GM12892 (cell line): ENCODE measurements at regions not wholly inside any gene's neighbourhood (a gene's known extent, or its start where the extent isn't known, plus 50 kb on each side); places are given as distances from the start of the nearest gene placed in this dataset.
"Not testable (repeated sequence)": the region's sequence is repeated elsewhere in the genome, so short reads cannot be mapped to it uniquely, and the experiment has no call there.

Experiments
- DNase-seq: peaks from one replicate; pipeline ENCODE4 v3.0.0; 2011; ENCODE audit not compliant: insufficient read length
- FAIRE-seq: peaks from 2 replicates; lab custom pipeline; 2011; peaks lifted over from hg19 to GRCh38; lab: Jason Lieb, UNC
- POLR2A ChIP-seq: IDR thresholded peaks from 2 replicates; pipeline ENCODE4 v1.6.1; 2011; ENCODE audit warnings: low read depth, low read length, control low read depth
- POLR2AphosphoS5 ChIP-seq: IDR thresholded peaks from 2 replicates; pipeline ENCODE4 v1.6.1; 2011; ENCODE audit warnings: low read depth, low read length, control low read depth
- TAF1 ChIP-seq: IDR thresholded peaks from 2 replicates; pipeline ENCODE4 v1.6.1; 2011; ENCODE audit warnings: low read depth, mild to moderate bottlenecking, control low read depth, low read length, borderline replicate concordance

DNA sequence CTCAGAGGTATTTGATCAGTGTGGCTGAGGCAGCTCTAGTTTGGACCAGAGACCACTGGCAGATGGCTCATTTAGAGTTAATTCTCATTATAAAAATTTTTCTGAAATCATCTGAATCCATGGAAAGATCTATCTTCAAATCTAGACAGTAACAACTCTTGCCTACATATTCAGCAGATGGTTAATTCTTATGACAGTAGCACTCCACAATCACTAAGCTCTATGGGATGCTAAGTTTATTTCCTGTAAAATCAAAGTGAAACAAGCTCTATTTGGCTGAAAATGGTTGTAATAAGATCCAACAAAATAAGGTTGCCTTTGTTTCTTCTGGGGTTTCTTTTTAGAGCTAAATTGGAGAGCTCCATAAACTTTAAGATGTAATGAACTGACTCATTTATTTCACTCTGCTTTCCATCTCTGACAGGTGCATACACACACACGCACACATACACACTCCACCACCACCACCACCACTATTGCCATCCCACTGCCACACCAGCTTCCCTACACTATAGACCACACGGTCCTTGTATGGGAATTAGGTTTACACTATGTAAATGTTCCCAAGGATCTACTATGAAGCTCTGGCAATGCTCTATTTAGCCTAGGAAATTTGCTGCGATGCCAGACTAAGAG lies 293.1 kb downstream of the RPAP3 start:
- TF ChIP-seq TAF1 (no peak), POLR2AphosphoS5 (no peak), POLR2A (no peak)
- FAIRE-seq (no peak), DNase-seq (no peak)

DNA sequence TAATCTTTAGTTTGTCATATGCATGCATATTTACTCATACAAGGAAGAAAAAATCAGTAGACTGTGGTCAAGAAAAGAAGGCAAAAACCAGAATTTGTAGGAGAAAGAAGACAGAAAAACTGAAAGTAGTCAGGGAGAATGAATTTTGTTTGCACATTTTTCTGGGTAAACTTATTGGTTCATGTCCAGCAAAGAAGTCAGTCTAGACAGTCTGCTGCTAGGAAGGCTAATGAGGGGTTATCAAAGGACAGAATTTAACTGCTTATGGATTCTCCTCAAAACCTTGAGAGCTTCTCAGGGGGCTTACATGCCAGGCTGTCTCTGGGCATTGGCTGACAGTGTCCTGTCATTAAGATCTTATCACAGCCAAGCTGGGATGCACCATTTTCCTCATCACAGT lies 293.9 kb downstream of the RPAP3 start:
- TF ChIP-seq POLR2A (no peak), POLR2AphosphoS5 (no peak), TAF1 (no peak)
- FAIRE-seq, result no peak
- no peak for DNase-seq

DNA sequence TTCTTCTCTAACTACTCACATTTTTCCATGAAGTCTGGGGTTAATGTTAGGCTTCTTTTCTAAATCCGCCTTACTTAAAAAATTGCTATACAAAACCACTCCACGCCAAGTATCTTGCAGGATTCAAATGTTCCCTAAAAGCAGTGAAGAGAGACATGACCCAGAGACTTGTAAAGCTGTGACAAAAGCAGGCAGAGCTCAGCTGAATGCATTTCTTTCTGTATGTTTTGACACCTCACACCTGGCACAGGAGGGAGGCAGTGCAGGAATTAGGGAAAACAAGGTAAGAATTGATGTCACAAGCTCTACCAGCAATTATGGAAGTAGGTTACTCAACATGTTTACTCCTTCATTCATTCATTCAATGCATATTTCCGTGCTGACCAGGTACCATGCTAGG lies 295.0 kb downstream of the RPAP3 start:
- no peak for TF ChIP-seq POLR2A
- TF ChIP-seq TAF1, result no peak
- no peak for TF ChIP-seq POLR2AphosphoS5
- DNase-seq (no peak), FAIRE-seq (no peak)

DNA sequence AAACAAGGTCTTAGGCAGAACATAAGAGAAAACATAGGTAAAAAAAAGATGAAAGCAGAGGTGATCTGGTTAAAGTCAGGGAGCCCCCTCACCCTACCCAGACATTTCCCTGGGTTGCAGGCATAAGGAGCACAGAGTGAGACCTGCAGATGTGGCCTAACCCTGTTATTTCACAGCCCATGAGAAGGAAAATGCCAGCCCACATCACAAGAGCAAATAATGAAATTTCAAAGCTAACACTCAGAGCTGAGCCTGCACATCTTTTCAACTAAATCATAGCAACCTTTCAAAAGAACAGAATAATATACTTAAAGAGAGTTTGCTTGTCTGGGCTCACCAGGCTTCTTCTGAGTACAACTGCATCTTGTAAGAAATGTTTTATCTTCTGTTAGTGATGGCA lies 295.4 kb downstream of the RPAP3 start:
- FAIRE-seq (no peak), DNase-seq (no peak)
- TF ChIP-seq POLR2A (no peak), POLR2AphosphoS5 (no peak), TAF1 (no peak)

DNA sequence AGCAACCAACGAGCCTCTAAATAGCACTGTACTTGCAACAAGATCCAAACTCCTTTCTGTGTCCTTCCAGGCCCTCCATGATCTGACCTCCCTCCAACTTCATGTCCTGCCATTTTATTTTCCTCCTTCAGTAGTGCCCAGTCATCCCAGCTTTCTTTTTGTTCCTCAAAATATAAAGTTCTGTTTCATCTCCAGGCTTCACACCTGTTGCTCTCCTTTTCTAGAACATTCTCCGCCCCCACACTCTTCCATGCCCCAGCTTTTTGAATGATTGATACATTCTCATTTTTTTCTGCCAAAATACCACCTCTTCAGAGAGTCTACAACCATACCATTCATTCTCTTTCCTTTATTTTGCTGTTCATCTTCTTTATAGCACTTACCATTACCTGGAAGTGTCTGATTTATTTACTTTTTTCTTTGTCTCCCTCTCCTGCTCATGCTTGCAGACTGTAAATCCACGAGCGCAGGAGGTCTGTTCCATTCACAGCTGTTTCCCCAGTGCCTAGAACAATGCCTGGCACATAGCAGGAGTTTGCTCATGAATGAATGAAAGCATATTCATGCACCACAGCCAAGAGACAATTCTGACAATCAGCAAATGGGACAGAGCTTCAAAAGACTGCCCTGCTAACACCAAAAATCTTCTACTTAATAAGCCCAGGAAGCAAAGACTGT lies 296.4 kb downstream of the RPAP3 start:
- no peak for DNase-seq
- no peak for TF ChIP-seq POLR2AphosphoS5
- TF ChIP-seq TAF1, result no peak
- no peak for TF ChIP-seq POLR2A
- no peak for FAIRE-seq

DNA sequence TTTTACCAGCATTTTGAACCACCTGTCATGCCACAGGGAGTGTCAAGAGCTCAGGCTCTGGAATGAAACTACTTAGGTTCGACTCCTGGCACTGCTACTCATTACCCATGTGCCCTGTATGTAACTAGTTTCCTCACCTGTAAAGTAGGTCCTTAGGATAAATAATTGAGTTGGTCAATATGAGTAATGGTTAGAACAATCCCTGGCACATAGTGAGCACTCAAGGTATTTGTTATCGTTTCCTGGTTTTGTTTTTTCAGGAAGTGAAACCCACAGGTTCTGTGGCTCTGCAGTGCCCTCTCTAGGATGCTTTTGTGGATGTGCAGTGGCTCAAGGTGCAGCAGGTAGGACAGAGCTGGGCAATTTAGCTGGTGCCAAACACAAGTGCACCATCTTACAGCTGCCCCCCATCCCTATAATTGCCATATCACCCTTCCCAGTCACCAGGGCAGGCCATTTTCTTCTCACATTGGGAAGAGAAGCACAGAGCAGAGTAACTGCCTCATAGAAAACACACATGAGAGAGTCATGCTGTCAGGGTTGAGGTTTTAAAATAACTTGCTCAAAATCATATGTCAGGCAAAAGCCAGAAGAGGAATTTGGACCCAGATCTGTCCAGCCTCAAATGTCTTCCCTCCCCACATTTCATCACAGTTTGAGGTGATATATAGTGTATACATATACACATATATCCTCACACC lies 297.5 kb downstream of the RPAP3 start:
- peak; percentile 27 for FAIRE-seq
- TF ChIP-seq TAF1, result no peak
- TF ChIP-seq POLR2A, result no peak
- TF ChIP-seq POLR2AphosphoS5, result no peak

DNA sequence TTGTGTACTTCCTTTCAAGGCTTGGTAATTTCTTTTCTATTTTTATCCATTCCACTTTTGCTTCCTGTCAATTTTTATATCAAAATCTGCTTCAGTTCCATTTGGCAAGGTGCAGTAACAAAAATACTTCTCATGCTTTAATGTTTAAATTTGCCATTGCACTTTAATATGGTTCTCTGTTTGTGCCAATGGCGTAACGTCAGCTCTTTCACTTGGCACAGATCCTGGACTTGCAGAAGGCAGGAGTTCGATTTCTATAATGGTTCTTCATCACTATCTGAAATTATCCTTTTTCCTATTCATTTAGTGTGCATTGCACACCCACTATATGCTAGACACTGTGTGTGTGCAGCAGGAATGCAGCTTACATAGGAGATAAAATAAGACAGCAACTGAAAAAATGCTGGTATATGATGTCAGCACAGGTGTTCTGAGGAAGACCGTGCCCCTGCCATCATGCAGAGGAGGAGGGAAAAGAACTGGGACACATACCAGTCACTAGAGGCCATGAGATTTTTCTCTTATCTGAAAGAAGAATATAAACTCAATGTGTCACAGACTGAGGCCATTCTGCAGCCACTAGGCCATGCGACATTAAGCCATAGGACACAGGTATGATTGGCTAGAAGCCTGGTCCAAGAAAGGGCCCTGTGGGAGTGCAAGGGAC lies 298.2 kb downstream of the RPAP3 start:
- FAIRE-seq (no peak), DNase-seq (no peak)
- TF ChIP-seq TAF1 (no peak), POLR2AphosphoS5 (no peak), POLR2A (no peak)

More for the DNA sequence above, 297.5 kb downstream of the RPAP3 start:
- no peak for DNase-seq

DNA sequence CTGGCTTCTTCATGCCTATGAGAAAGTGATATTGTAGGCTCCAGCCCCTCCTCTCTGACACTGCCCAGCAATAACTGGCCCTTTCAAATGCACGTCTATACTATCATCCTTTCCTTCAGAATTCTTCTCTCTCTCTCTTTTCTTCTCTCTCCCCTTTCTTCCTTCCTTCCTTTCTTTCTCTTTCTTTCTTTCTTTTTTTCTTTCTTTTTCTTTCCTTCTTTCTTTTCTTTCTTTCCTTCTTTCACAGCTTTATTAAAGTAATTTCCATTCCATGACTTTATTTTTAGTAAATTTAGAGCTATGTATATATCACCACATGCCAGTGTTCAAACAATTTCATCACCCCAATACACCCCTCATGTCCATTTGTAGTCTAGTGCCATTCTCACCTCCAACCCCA lies 302.1 kb downstream of the RPAP3 start:
- no peak for TF ChIP-seq POLR2AphosphoS5
- DNase-seq, result no peak
- FAIRE-seq, result no peak

DNA sequence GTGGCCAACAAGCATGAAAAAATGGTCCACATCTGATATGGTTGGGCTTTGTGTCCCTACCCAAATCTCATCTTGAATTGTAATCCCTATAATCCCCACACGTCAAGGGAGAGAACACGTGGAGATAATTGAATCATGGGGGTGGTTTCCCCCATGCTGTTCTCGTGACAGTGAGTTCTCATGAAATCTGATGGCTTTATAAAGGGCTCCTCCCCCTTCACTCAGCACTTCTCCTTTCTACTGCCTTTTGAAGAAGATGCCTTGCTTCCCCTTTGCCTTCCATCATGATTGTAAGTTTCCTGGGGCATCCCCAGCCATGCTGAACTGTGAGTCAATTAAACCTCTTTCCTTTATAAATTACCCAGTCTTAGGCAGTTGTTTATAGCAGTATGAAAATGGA lies 304.6 kb downstream of the RPAP3 start:
- FAIRE-seq, DNase-seq: not testable (repeated sequence)

DNA sequence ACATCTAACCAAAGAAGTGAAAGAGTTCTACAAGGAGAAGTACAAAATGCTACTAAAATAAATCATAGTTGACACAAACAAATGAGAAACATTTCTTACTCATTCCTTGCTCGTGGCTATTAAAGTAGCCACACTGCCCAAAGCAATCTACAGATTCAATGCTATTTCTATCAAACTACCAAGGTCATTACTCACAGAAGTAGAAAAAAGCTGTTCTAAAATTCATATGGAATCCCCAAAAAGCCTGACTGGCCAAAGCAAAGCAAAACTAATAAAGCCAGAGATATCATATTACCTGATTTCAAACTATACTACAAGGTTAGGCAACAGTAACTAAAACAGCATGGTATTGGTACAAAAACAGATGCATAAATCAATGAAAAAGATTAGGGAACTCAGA lies 305.6 kb downstream of the RPAP3 start:
- no peak for DNase-seq
- TF ChIP-seq POLR2A (no peak), POLR2AphosphoS5 (no peak), TAF1 (no peak)
- FAIRE-seq, result no peak

DNA sequence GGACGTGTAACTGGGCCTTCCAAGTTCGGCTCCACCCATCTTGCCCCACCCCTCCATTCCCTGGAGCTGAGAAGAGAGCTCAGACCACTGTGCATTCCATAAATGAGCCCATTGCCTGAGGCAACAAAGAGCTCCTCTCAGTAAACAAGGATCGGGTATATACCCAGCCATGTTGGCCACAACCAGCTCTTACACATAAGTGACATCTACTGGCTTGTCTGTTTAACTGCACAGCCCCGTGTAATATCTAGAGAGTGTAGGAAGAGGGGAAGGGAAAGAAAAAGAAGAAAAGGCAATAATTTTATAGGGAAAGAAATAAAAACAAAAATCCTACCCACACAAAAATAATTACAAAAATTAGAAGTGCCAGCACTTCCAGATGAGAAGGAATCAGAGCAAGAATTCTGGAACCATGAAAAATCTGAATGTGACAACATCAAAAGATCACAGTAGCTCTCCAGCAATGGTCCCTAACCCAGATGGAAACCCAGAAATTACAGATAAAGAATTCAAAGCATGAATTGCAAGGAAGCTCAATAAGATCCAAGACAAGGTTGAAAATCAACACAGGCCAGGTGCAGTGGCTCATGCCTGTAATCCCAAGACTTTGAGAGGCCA lies 308.1 kb downstream of the RPAP3 start:
- FAIRE-seq (peak; percentile 72), DNase-seq (no peak)
- TF ChIP-seq TAF1 (no peak), POLR2A (no peak), POLR2AphosphoS5 (no peak)
